HG03025 (cell line): ENCODE measurements at regions not wholly inside any gene's neighbourhood (a gene's known extent, or its start where the extent isn't known, plus 50 kb on each side); places are given as distances from the start of the nearest gene placed in this dataset.
"Not testable (repeated sequence)": the region's sequence is repeated elsewhere in the genome, so short reads cannot be mapped to it uniquely, and the experiment has no call there.

Experiments used
- ATAC-seq: cut with Tn5 transposase; IDR thresholded peaks from one replicate; pipeline ENCODE4 v1.9.1; 2021; ENCODE audit warnings: mild to moderate bottlenecking, moderate library complexity; ENCODE audit not compliant: unreplicated experiment, low FRiP score

GRCh38 chr12:31162896-31163560 lies 89.4 kb downstream of the DDX11 start:
- not testable (repeated sequence) for ATAC-seq

GRCh38 chr12:31174293-31174692 lies 100.6 kb downstream of the DDX11 start:
- ATAC-seq, result not testable (repeated sequence)

- not testable (repeated sequence) for ATAC-seq
Observed at GRCh38 chr12:31177514-31177913, 103.9 kb downstream of the DDX11 start.

GRCh38 chr12:31178875-31179274 lies 105.2 kb downstream of the DDX11 start:
- not testable (repeated sequence) for ATAC-seq

- not testable (repeated sequence) for ATAC-seq
Observed at GRCh38 chr12:31179627-31180237, 106.1 kb downstream of the DDX11 start.

- ATAC-seq, result not testable (repeated sequence)
Observed at GRCh38 chr12:31182571-31182970, 108.9 kb downstream of the DDX11 start.

- not testable (repeated sequence) for ATAC-seq
Observed at GRCh38 chr12:31183107-31183506, 109.4 kb downstream of the DDX11 start.

- ATAC-seq, result not testable (repeated sequence)
Observed at GRCh38 chr12:31183899-31184298, 110.2 kb downstream of the DDX11 start.

GRCh38 chr12:31184667-31185066 lies 111.0 kb downstream of the DDX11 start:
- ATAC-seq, result not testable (repeated sequence)

- ATAC-seq, result not testable (repeated sequence)
Observed at GRCh38 chr12:31192689-31193088, 119.0 kb downstream of the DDX11 start.

- not testable (repeated sequence) for ATAC-seq
Observed at GRCh38 chr12:31195620-31196019, 122.0 kb downstream of the DDX11 start.

GRCh38 chr12:31199476-31199875 lies 125.8 kb downstream of the DDX11 start:
- not testable (repeated sequence) for ATAC-seq

GRCh38 chr12:31201382-31201781 lies 124.6 kb downstream of the SINHCAF start:
- no peak for ATAC-seq

GRCh38 chr12:31203261-31203660 lies 122.7 kb downstream of the SINHCAF start:
- ATAC-seq, result no peak

- ATAC-seq, result peak; percentile 72
Observed at GRCh38 chr12:31205054-31205453, 120.9 kb downstream of the SINHCAF start.

GRCh38 chr12:31206038-31206670 lies 119.8 kb downstream of the SINHCAF start:
- ATAC-seq, result no peak

- ATAC-seq, result no peak
Observed at GRCh38 chr12:31207799-31208465, 118.0 kb downstream of the SINHCAF start.

GRCh38 chr12:31210104-31210503 lies 115.8 kb downstream of the SINHCAF start:
- ATAC-seq, result no peak

GRCh38 chr12:31210541-31210940 lies 115.4 kb downstream of the SINHCAF start:
- ATAC-seq, result no peak

GRCh38 chr12:31214626-31215517 lies 111.1 kb downstream of the SINHCAF start:
- no peak for ATAC-seq
